SU-DHL-6 (cell line): ENCODE measurements at regions not wholly inside any gene's neighbourhood (a gene's known extent, or its start where the extent isn't known, plus 50 kb on each side); places are given as distances from the start of the nearest gene placed in this dataset.

Experiments used
- EZH2phosphoT487 ChIP-seq: fragments of 200-600 bp; sonication (generic), shearing (Covaris generic); conservative IDR thresholded peaks from 2 replicates; pipeline ENCODE4 v1.6.1; 2018; ENCODE audit warnings: mild to moderate bottlenecking, antibody characterized with exemption, low read length, moderate library complexity, mixed read lengths
- TF ChIP-seq, protein P1 (sequence below): fragments of 200-600 bp; sonication (generic); IDR thresholded peaks from one replicate; pipeline ENCODE4 v1.5.1; 2017; ENCODE audit warnings: antibody characterized with exemption, mild to moderate bottlenecking, low read length, moderate library complexity; ENCODE audit not compliant: insufficient read depth, poor library complexity, severe bottlenecking

DNA sequence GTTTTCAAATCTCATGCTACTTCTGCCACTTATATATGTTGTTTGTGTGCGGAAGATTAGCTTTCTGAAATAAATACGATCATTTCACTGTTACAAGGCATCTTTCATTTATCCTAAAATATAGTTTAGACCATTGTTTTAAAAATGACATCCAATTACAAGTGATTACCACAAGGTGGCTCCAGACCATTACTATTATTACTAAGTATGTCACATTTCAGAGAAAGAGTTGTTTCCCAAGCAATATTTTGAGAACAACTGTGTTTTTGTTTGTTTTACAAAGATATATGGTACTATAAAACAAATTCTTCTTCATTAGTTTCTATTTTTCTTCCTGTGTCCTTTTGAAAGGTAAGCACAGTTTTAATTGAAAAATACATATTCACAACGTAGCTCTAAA is 136.0 kb upstream of the RAP2B start:
- TF ChIP-seq, protein P1, sequence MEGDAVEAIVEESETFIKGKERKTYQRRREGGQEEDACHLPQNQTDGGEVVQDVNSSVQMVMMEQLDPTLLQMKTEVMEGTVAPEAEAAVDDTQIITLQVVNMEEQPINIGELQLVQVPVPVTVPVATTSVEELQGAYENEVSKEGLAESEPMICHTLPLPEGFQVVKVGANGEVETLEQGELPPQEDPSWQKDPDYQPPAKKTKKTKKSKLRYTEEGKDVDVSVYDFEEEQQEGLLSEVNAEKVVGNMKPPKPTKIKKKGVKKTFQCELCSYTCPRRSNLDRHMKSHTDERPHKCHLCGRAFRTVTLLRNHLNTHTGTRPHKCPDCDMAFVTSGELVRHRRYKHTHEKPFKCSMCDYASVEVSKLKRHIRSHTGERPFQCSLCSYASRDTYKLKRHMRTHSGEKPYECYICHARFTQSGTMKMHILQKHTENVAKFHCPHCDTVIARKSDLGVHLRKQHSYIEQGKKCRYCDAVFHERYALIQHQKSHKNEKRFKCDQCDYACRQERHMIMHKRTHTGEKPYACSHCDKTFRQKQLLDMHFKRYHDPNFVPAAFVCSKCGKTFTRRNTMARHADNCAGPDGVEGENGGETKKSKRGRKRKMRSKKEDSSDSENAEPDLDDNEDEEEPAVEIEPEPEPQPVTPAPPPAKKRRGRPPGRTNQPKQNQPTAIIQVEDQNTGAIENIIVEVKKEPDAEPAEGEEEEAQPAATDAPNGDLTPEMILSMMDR = peak; percentile 77
- TF ChIP-seq EZH2phosphoT487 = no peak
